OCI-LY3 (cell line): ENCODE measurements at regions not wholly inside any gene's neighbourhood (a gene's known extent, or its start where the extent isn't known, plus 50 kb on each side); places are given as distances from the start of the nearest gene placed in this dataset.

Source experiments
- EZH2phosphoT487 ChIP-seq: fragments of 200-600 bp; shearing (Covaris generic); IDR thresholded peaks from 2 replicates; pipeline ENCODE4 v1.6.1; 2018; ENCODE audit warnings: antibody characterized with exemption, mixed run types, low read depth
- TF ChIP-seq, protein P1 (sequence below): fragments of 200-600, 300-600 bp; sonication (generic); IDR thresholded peaks from 2 replicates; pipeline ENCODE4 v1.5.1; 2014; ENCODE audit warnings: antibody characterized with exemption, low read length, low read depth

- TF ChIP-seq, protein P1, sequence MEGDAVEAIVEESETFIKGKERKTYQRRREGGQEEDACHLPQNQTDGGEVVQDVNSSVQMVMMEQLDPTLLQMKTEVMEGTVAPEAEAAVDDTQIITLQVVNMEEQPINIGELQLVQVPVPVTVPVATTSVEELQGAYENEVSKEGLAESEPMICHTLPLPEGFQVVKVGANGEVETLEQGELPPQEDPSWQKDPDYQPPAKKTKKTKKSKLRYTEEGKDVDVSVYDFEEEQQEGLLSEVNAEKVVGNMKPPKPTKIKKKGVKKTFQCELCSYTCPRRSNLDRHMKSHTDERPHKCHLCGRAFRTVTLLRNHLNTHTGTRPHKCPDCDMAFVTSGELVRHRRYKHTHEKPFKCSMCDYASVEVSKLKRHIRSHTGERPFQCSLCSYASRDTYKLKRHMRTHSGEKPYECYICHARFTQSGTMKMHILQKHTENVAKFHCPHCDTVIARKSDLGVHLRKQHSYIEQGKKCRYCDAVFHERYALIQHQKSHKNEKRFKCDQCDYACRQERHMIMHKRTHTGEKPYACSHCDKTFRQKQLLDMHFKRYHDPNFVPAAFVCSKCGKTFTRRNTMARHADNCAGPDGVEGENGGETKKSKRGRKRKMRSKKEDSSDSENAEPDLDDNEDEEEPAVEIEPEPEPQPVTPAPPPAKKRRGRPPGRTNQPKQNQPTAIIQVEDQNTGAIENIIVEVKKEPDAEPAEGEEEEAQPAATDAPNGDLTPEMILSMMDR, result no peak
- TF ChIP-seq EZH2phosphoT487, result no peak
These were observed 1133.0 kb upstream of the LRRTM1 start for GRCh38 chr2:81437456-81438000.
